SK-N-MC (cell line): ENCODE measurements at regions not wholly inside any gene's neighbourhood (a gene's known extent, or its start where the extent isn't known, plus 50 kb on each side); places are given as distances from the start of the nearest gene placed in this dataset.

Source experiments
- EZH2 ChIP-seq: fragments of 200-600 bp; sonication (generic); IDR thresholded peaks from one replicate; pipeline ENCODE4 v1.6.1; 2017; ENCODE audit warnings: antibody characterized with exemption
- POLR2AphosphoS5 ChIP-seq: IDR thresholded peaks from 2 replicates; pipeline ENCODE4 v1.6.1; 2012; ENCODE audit warnings: mild to moderate bottlenecking, low read depth, low read length, borderline replicate concordance

GRCh38 chr9:7367726-7368125 lies 431.9 kb downstream of the DMAC1 start:
- TF ChIP-seq POLR2AphosphoS5 (no peak), EZH2 (no peak)
